GM23248 (cell line): ENCODE measurements at regions not wholly inside any gene's neighbourhood (a gene's known extent, or its start where the extent isn't known, plus 50 kb on each side); places are given as distances from the start of the nearest gene placed in this dataset.

Experiments used
- DNase-seq: peaks from one replicate; pipeline ENCODE4 v3.0.0-alpha.2; 2015
- H2AFZ ChIP-seq: fragments of 200-600 bp; sonication (generic); 2 replicates; pipeline ENCODE4 v1.6.1; 2016; ENCODE audit warnings: antibody characterized with exemption
- H3F3A ChIP-seq: fragments of 200-600 bp; sonication (generic); 2 replicates; pipeline ENCODE4 v1.6.1; 2016; ENCODE audit warnings: mild to moderate bottlenecking, antibody characterized with exemption, mixed run types; ENCODE audit not compliant: insufficient read depth
- H3K27ac ChIP-seq: fragments of 200-600 bp; sonication (generic); 2 replicates; pipeline ENCODE4 v1.5.1; 2016; ENCODE audit warnings: mild to moderate bottlenecking
- H3K27me3 ChIP-seq: fragments of 200-600 bp; sonication (generic); replicated peaks from 2 replicates; pipeline ENCODE4 v1.6.1; 2016; ENCODE audit warnings: mild to moderate bottlenecking; ENCODE audit not compliant: insufficient read depth
- H3K36me3 ChIP-seq: fragments of 200-600 bp; sonication (generic); 2 replicates; pipeline ENCODE4 v1.6.1; 2016; ENCODE audit warnings: low read depth, mild to moderate bottlenecking
- H3K4me1 ChIP-seq: fragments of 200-600 bp; sonication (generic); 2 replicates; pipeline ENCODE4 v1.6.1; 2016; ENCODE audit warnings: mild to moderate bottlenecking; ENCODE audit not compliant: insufficient read depth
- H3K4me2 ChIP-seq: fragments of 200-600 bp; sonication (generic); one replicate; pipeline ENCODE4 v1.6.1; 2016; ENCODE audit warnings: mild to moderate bottlenecking; ENCODE audit not compliant: unreplicated experiment
- H3K4me3 ChIP-seq: fragments of 200-600 bp; sonication (generic); 2 replicates; pipeline ENCODE4 v1.5.1; 2016; ENCODE audit warnings: mild to moderate bottlenecking
- H3K79me2 ChIP-seq: fragments of 200-600 bp; sonication (generic); 2 replicates; pipeline ENCODE4 v1.6.1; 2016; ENCODE audit warnings: mild to moderate bottlenecking; ENCODE audit not compliant: insufficient read depth
- H3K9ac ChIP-seq: fragments of 200-600 bp; sonication (generic); 2 replicates; pipeline ENCODE4 v1.6.1; 2016; ENCODE audit warnings: mild to moderate bottlenecking
- H3K9me2 ChIP-seq: fragments of 200-600 bp; sonication (generic); 2 replicates; pipeline ENCODE4 v1.6.1; 2016; ENCODE audit warnings: mixed run types, mild to moderate bottlenecking, moderate library complexity; ENCODE audit not compliant: insufficient read depth
- H3K9me3 ChIP-seq: fragments of 200-600 bp; sonication (generic); one replicate; pipeline ENCODE4 v1.6.1; 2017; ENCODE audit warnings: low read depth
- H4K20me1 ChIP-seq: fragments of 200-600 bp; sonication (generic); 2 replicates; pipeline ENCODE4 v1.6.0; 2016; ENCODE audit not compliant: insufficient read depth
- EZH2 ChIP-seq: fragments of 200-600 bp; sonication (generic); IDR thresholded peaks from 2 replicates; pipeline ENCODE4 v1.6.1; 2018; ENCODE audit warnings: antibody characterized with exemption, mild to moderate bottlenecking; ENCODE audit not compliant: insufficient read depth, poor library complexity, severe bottlenecking
- EZH2phosphoT487 ChIP-seq: fragments of 200-600 bp; sonication (generic); IDR thresholded peaks from 2 replicates; pipeline ENCODE4 v1.6.1; 2018; ENCODE audit warnings: antibody characterized with exemption, moderate library complexity, mild to moderate bottlenecking, low read depth; ENCODE audit not compliant: insufficient read depth
- WGBS, 2 experiments: methylation state at CpG; one replicate each; pipeline ENCODE4 v1.1.6; 2015 to 2017; ENCODE audit warnings: low lambda C conversion rate in 2 of 2, low coverage in 1 of 2; ENCODE audit errors: missing lambda C conversion rate in 2 of 2; 5-methylcytosine and 5-hydroxymethylcytosine counted together
- in situ Hi-C: fragments of 300-500 bp; cut with MboI; formaldehyde crosslinking; loops from 2 replicates; pipeline ENCODE4 v1.15.0; 2020

DNA sequence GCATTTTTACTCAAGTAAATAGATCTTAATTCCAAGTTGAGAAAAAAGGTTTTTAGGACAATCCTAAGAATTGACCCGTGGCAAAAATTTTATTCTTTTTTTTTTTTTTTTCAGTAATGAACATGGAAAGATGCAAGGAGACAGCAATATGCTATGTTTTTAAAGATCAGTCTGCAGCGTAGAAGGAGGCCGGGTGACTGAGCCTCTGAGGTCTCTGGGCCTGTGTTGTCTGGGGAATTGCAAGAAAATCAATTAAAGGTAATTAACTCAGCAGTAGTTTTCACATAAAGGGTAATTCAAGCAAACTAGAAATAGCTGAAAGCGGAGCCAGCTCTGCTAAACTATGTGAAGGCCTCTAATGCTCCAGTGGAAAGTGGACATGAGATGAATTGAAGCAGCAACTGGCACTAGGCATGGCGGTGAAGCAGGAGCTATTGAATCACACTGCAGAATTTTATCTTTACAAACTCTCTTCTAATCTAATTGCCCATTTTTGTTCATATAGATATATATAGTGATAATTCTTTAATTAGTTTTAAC is 285.2 kb upstream of the ITGA1 start:
- Histone ChIP-seq H3K9me3 (no peaks in the 10 kb centered on the region), H3K9ac (no peak overlapping the region), H4K20me1 (no peaks in the 10 kb centered on the region), H3K4me1 (no peaks in the 10 kb centered on the region), H3K79me2 (no peaks in the 10 kb centered on the region), H3F3A (no peaks in the 10 kb centered on the region), H3K9me2 (no peaks in the 10 kb centered on the region), H3K4me3 (no peak overlapping the region), H2AFZ (no peak overlapping the region), H3K36me3 (no peaks in the 10 kb centered on the region), H3K27ac (no peak overlapping the region), H3K27me3 (peaks cover 5% of the 10 kb centered on the region; the same call in 1 of the 2 replicates), H3K4me2 (no peak overlapping the region)
- WGBS, 2 experiments = 25 to 30% methylated on average over 5 of the region's 5 CpGs
- no peak for TF ChIP-seq EZH2phosphoT487
- no peak for TF ChIP-seq EZH2
- no peak for DNase-seq
- in situ Hi-C loops = no loop called here

GRCh38 chr5:52504584-52505240 is 283.0 kb upstream of the ITGA1 start:
- DNase-seq = no peak
- H3K4me1 ChIP-seq = no peaks in the 10 kb centered on the region
- H3F3A ChIP-seq = no peaks in the 10 kb centered on the region
- no peaks in the 10 kb centered on the region for H3K36me3 ChIP-seq
- no peak overlapping the region for H2AFZ ChIP-seq
- H4K20me1 ChIP-seq = no peaks in the 10 kb centered on the region
- H3K4me2 ChIP-seq = no peak overlapping the region
- 49 to 52% methylated on average over 6 of the region's 6 CpGs for WGBS, 2 experiments
- peaks cover 5% of the 10 kb centered on the region; the same call in 1 of the 2 replicates for H3K27me3 ChIP-seq
- no peak overlapping the region for H3K9ac ChIP-seq
- TF ChIP-seq EZH2phosphoT487 (no peak), EZH2 (no peak)
- no peak overlapping the region for H3K4me3 ChIP-seq
- H3K9me2 ChIP-seq = no peaks in the 10 kb centered on the region
- H3K9me3 ChIP-seq = no peaks in the 10 kb centered on the region
- in situ Hi-C loops = no loop called here
- H3K79me2 ChIP-seq = no peaks in the 10 kb centered on the region
- no peak overlapping the region for H3K27ac ChIP-seq

DNA sequence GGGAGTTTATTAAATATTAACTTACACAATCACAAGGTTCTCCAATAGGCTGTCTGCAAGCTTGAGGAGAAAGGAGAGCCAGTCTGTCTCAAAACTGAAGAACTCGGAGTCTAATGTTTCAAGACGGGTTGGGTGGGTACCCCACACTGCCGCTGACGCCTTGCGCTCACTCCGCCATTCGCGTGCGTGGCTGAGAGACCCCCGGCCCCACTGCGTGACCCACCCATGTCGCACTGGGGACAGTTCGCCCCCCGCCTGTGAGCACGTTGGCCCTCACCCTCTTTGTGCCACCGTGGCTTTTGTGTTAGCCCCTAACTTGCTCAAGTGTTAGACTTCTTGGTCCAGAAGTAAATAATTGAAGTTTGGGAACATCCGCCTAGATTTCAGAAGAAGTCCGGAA is 270.0 kb upstream of the ITGA1 start:
- in situ Hi-C loops = no loop called here
- Histone ChIP-seq H2AFZ (no peak overlapping the region), H3K9me3 (no peaks in the 10 kb centered on the region), H3K79me2 (no peaks in the 10 kb centered on the region), H3K9ac (no peak overlapping the region), H3K4me3 (no peak overlapping the region), H3F3A (no peaks in the 10 kb centered on the region), H3K36me3 (no peaks in the 10 kb centered on the region), H3K4me1 (no peaks in the 10 kb centered on the region), H3K4me2 (no peak overlapping the region), H3K27me3 (no peaks in the 10 kb centered on the region), H3K9me2 (no peaks in the 10 kb centered on the region), H4K20me1 (no peaks in the 10 kb centered on the region), H3K27ac (no peak overlapping the region)
- DNase-seq = no peak
- WGBS, 2 experiments = 61 to 67% methylated on average over 13 to 18 of the region's 18 CpGs
- TF ChIP-seq EZH2 (no peak), EZH2phosphoT487 (no peak)

- Histone ChIP-seq H3F3A (no peaks in the 10 kb centered on the region), H3K4me3 (no peak overlapping the region), H3K27me3 (no peaks in the 10 kb centered on the region), H3K27ac (no peak overlapping the region), H4K20me1 (no peaks in the 10 kb centered on the region), H3K4me2 (no peak overlapping the region), H3K9ac (no peak overlapping the region), H3K9me3 (no peaks in the 10 kb centered on the region), H3K4me1 (no peaks in the 10 kb centered on the region), H2AFZ (no peak overlapping the region), H3K79me2 (no peaks in the 10 kb centered on the region), H3K36me3 (no peaks in the 10 kb centered on the region), H3K9me2 (no peaks in the 10 kb centered on the region)
- TF ChIP-seq EZH2 (no peak), EZH2phosphoT487 (no peak)
- in situ Hi-C loops = no loop called here
- WGBS, 2 experiments = 37% methylated on average over 3 of the region's 3 CpGs
- no peak for DNase-seq
Measured at GRCh38 chr5:52520171-52520570, 267.5 kb upstream of the ITGA1 start.

GRCh38 chr5:52521236-52521635 is 266.5 kb upstream of the ITGA1 start:
- WGBS, 2 experiments = 43 to 48% methylated on average over 4 of the region's 4 CpGs
- H3K36me3 ChIP-seq = no peaks in the 10 kb centered on the region
- DNase-seq = no peak
- no peak overlapping the region for H2AFZ ChIP-seq
- H3F3A ChIP-seq = no peaks in the 10 kb centered on the region
- TF ChIP-seq EZH2 = no peak
- no peak for TF ChIP-seq EZH2phosphoT487
- H3K9me3 ChIP-seq = no peaks in the 10 kb centered on the region
- no peak overlapping the region for H3K27ac ChIP-seq
- no peak overlapping the region for H3K4me2 ChIP-seq
- H3K4me3 ChIP-seq = no peak overlapping the region
- H3K9me2 ChIP-seq = no peaks in the 10 kb centered on the region
- no peaks in the 10 kb centered on the region for H3K79me2 ChIP-seq
- no peaks in the 10 kb centered on the region for H4K20me1 ChIP-seq
- in situ Hi-C loops = no loop called here
- H3K9ac ChIP-seq = no peak overlapping the region
- H3K27me3 ChIP-seq = no peaks in the 10 kb centered on the region
- H3K4me1 ChIP-seq = no peaks in the 10 kb centered on the region
